GM23338 (cell line): ENCODE measurements at regions not wholly inside any gene's neighbourhood (a gene's known extent, or its start where the extent isn't known, plus 50 kb on each side); places are given as distances from the start of the nearest gene placed in this dataset.
"Not testable (repeated sequence)": the region's sequence is repeated elsewhere in the genome, so short reads cannot be mapped to it uniquely, and the experiment has no call there.

Source experiments
- ATAC-seq: fragments of 200-7000 bp; cut with Tn5 transposase; 3 replicates; pipeline ENCODE4 v1.9.1; 2020
- DNase-seq: peaks from one replicate; pipeline ENCODE4 v3.0.0-alpha.2; 2015; ENCODE audit warnings: low spot score
- H2AFZ ChIP-seq: fragments of 200-600 bp; sonication (generic); 2 replicates; pipeline ENCODE4 v1.8.0; 2016; ENCODE audit warnings: antibody characterized with exemption, mild to moderate bottlenecking, moderate library complexity
- H3F3A ChIP-seq: fragments of 200-600 bp; sonication (generic); replicated peaks from 2 replicates; pipeline ENCODE4 v1.8.0; 2017; ENCODE audit warnings: antibody characterized with exemption, mixed run types, low read depth
- H3K27ac ChIP-seq: fragments of 200-600 bp; sonication (generic); 2 replicates; pipeline ENCODE4 v1.6.1; 2016; ENCODE audit warnings: low read depth
- H3K27me3 ChIP-seq: fragments of 200-600 bp; sonication (generic); 2 replicates; pipeline ENCODE4 v1.8.0; 2016; ENCODE audit warnings: mild to moderate bottlenecking, mixed run types, moderate library complexity; ENCODE audit not compliant: insufficient read depth
- H3K36me3 ChIP-seq: fragments of 200-600 bp; sonication (generic); 2 replicates; pipeline ENCODE4 v1.8.0; 2016; ENCODE audit warnings: mild to moderate bottlenecking; ENCODE audit not compliant: insufficient read depth
- H3K4me1 ChIP-seq: fragments of 200-600 bp; sonication (generic); 2 replicates; pipeline ENCODE4 v1.8.0; 2016; ENCODE audit warnings: mild to moderate bottlenecking, moderate library complexity; ENCODE audit not compliant: insufficient read depth
- H3K4me2 ChIP-seq: fragments of 200-600 bp; sonication (generic); 2 replicates; pipeline ENCODE4 v1.7.1; 2017; ENCODE audit warnings: mixed run types
- H3K4me3 ChIP-seq: fragments of 200-600 bp; sonication (generic); 2 replicates; pipeline ENCODE4 v1.6.1; 2016; ENCODE audit warnings: mixed run types
- H3K79me2 ChIP-seq: fragments of 200-600 bp; sonication (generic); replicated peaks from 2 replicates; pipeline ENCODE4 v1.8.0; 2017; ENCODE audit warnings: mild to moderate bottlenecking; ENCODE audit not compliant: insufficient read depth
- H3K9me2 ChIP-seq: fragments of 200-600 bp; sonication (generic); 2 replicates; pipeline ENCODE4 v1.8.0; 2017; ENCODE audit not compliant: insufficient read depth
- H4K20me1 ChIP-seq: fragments of 200-600 bp; sonication (generic); replicated peaks from 2 replicates; pipeline ENCODE4 v1.8.0; 2017; ENCODE audit warnings: mild to moderate bottlenecking; ENCODE audit not compliant: insufficient read depth
- H3K27ac Mint-ChIP-seq: 2 replicates; pipeline ENCODE4 v1.8.0; 2020; ENCODE audit warnings: inconsistent platforms, mild to moderate bottlenecking, moderate library complexity, mixed read lengths
- H3K27me3 Mint-ChIP-seq: 3 replicates; pipeline ENCODE4 v1.8.0; 2022; ENCODE audit warnings: low read depth, mild to moderate bottlenecking, moderate library complexity, mixed read lengths, inconsistent platforms; ENCODE audit not compliant: insufficient read depth, poor library complexity
- H3K36me3 Mint-ChIP-seq: 3 replicates; pipeline ENCODE4 v1.8.0; 2021; ENCODE audit warnings: low read depth, mild to moderate bottlenecking, inconsistent platforms, moderate library complexity, mixed read lengths
- H3K4me1 Mint-ChIP-seq: 3 replicates; pipeline ENCODE4 v1.8.0; 2020; ENCODE audit warnings: mild to moderate bottlenecking, inconsistent platforms, mixed read lengths
- H3K4me3 Mint-ChIP-seq: 3 replicates; pipeline ENCODE4 v1.8.0; 2021; ENCODE audit warnings: moderate library complexity, mild to moderate bottlenecking, inconsistent platforms, mixed read lengths
- H3K9me3 Mint-ChIP-seq: 3 replicates; pipeline ENCODE4 v1.8.0; 2020; ENCODE audit warnings: moderate library complexity, mild to moderate bottlenecking, inconsistent platforms, mixed read lengths
- CREB1 ChIP-seq: fragments of 250-450 bp; sonication (Bioruptor Pico); IDR thresholded peaks from 2 replicates; pipeline ENCODE4 v1.5.0; 2020; ENCODE audit warnings: low read depth, mild to moderate bottlenecking, moderate library complexity
- EZH2 ChIP-seq: fragments of 200-600 bp; sonication (generic); IDR thresholded peaks from one replicate; pipeline ENCODE4 v1.8.0; 2017; ENCODE audit warnings: antibody characterized with exemption, mild to moderate bottlenecking, low read depth; ENCODE audit not compliant: unreplicated experiment
- JUNB ChIP-seq: IDR thresholded peaks from one replicate; pipeline ENCODE4 v1.6.1; 2016; ENCODE audit warnings: antibody characterized with exemption; ENCODE audit not compliant: unreplicated experiment
- NANOG ChIP-seq: IDR thresholded peaks from 2 replicates; pipeline ENCODE4 v1.6.1; 2016; ENCODE audit warnings: antibody characterized with exemption, borderline replicate concordance
- POLR2AphosphoS5 ChIP-seq: IDR thresholded peaks from 2 replicates; pipeline ENCODE4 v1.6.1; 2016; ENCODE audit warnings: antibody characterized with exemption, low read depth
- STAT1 ChIP-seq: IDR thresholded peaks from one replicate; pipeline ENCODE4 v1.6.1; 2016; ENCODE audit warnings: antibody characterized with exemption; ENCODE audit not compliant: unreplicated experiment
- ZNF114 ChIP-seq: fragments of 250-450 bp; sonication (Bioruptor Pico); IDR thresholded peaks from 2 replicates; pipeline ENCODE4 v1.5.0; 2020; ENCODE audit warnings: mild to moderate bottlenecking, moderate library complexity
- ZNF331 ChIP-seq: fragments of 250-450 bp; sonication (Bioruptor Pico); IDR thresholded peaks from 2 replicates; pipeline ENCODE4 v1.5.0; 2020; ENCODE audit warnings: low read depth, mild to moderate bottlenecking, moderate library complexity
- TF ChIP-seq, protein P1 (sequence below), 2 experiments: fragments of 200-600 bp in 1 of 2; sonication (generic) in 1 of 2; conservative IDR thresholded peaks; 2 replicates each; pipeline versions ENCODE4 v1.5.1 to v1.6.1; 2016 to 2017; ENCODE audit warnings: antibody characterized with exemption in 2 of 2, low read depth in 2 of 2, mild to moderate bottlenecking in 2 of 2, moderate library complexity in 1 of 2

DNA sequence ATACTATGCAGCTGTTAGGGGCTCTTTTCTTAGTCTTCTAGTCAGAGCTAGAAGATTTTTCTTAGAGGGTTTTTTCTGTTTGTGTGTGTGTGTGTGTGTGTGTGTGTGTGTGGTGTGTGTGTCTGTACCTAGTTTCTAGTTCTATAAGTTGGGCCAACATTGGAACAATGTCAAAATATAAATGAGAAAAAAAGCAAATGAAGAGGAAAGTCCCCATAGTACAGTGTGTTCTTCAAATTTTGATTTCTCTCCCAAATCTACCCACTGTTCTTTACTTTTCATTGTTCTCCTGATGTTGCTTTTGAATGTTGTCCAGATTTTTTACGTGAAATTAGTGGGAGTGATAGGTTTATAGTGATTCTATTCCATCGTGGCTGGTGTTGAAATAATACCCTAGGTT is 2153.4 kb upstream of the RAG2 start:
- Histone ChIP-seq H2AFZ (no peak overlapping the region), H3K36me3 (no peaks in the 10 kb centered on the region), H3K4me1 (no peaks in the 10 kb centered on the region), H3K27me3 (no peaks in the 10 kb centered on the region), H3K4me3 (no peak overlapping the region), H3F3A (no peaks in the 10 kb centered on the region), H3K27ac (no peak overlapping the region), H3K4me2 (no peak overlapping the region), H3K9me2 (no peaks in the 10 kb centered on the region), H3K79me2 (no peaks in the 10 kb centered on the region), H4K20me1 (no peaks in the 10 kb centered on the region)
- no peak overlapping the region for H3K27ac Mint-ChIP-seq
- TF ChIP-seq EZH2: no peak
- no peak for TF ChIP-seq STAT1
- no peak for TF ChIP-seq ZNF114 (CRISPR knock-in tag)
- TF ChIP-seq NANOG: no peak
- TF ChIP-seq, protein P1, sequence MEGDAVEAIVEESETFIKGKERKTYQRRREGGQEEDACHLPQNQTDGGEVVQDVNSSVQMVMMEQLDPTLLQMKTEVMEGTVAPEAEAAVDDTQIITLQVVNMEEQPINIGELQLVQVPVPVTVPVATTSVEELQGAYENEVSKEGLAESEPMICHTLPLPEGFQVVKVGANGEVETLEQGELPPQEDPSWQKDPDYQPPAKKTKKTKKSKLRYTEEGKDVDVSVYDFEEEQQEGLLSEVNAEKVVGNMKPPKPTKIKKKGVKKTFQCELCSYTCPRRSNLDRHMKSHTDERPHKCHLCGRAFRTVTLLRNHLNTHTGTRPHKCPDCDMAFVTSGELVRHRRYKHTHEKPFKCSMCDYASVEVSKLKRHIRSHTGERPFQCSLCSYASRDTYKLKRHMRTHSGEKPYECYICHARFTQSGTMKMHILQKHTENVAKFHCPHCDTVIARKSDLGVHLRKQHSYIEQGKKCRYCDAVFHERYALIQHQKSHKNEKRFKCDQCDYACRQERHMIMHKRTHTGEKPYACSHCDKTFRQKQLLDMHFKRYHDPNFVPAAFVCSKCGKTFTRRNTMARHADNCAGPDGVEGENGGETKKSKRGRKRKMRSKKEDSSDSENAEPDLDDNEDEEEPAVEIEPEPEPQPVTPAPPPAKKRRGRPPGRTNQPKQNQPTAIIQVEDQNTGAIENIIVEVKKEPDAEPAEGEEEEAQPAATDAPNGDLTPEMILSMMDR (conservative IDR thresholded peaks at IDR 0.05; ENCODE audit: low read depth in 2 of 2): no peak
- TF ChIP-seq CREB1 (CRISPR knock-in tag): no peak
- no peak for TF ChIP-seq ZNF331
- no peak for TF ChIP-seq JUNB
- TF ChIP-seq POLR2AphosphoS5: no peak
- no peak for DNase-seq
- H3K4me1 Mint-ChIP-seq: no peaks in the 10 kb centered on the region
- H3K4me3 Mint-ChIP-seq: no peak overlapping the region
- H3K9me3 Mint-ChIP-seq: no peaks in the 10 kb centered on the region
- no peak for ATAC-seq
- peaks cover 5% of the 10 kb centered on the region; the same call in 2 of the 3 replicates for H3K36me3 Mint-ChIP-seq
- no peaks in the 10 kb centered on the region for H3K27me3 Mint-ChIP-seq

DNA sequence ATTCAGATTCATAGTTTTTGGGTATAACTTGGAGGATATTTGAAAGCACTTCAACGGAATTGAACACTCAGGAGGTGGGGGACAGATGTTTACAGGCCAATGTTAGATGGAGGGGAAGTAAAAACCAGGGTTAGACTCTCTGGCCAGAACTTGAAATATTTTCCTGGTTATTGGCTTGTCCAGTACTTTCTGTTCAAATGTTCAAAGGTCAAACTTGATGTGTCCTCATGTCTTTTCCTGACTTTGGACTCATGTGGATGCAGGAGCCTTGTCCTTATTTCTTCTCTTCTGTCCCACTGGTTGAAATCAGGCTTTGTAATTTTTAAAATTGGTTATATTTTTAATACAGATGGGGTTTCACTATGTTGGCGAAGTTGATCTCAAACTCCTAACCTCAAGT is 2148.5 kb upstream of the RAG2 start:
- not testable (repeated sequence) for H4K20me1 ChIP-seq, DNase-seq, H2AFZ ChIP-seq, H3K9me3 Mint-ChIP-seq, ATAC-seq, H3K27me3 Mint-ChIP-seq, H3K79me2 ChIP-seq, H3K27me3 ChIP-seq, H3K4me2 ChIP-seq, H3K9me2 ChIP-seq, H3K36me3 ChIP-seq, H3K27ac ChIP-seq, H3K4me1 ChIP-seq, H3K36me3 Mint-ChIP-seq, H3K4me3 ChIP-seq, H3K4me3 Mint-ChIP-seq, H3K4me1 Mint-ChIP-seq, H3K27ac Mint-ChIP-seq, H3F3A ChIP-seq

DNA sequence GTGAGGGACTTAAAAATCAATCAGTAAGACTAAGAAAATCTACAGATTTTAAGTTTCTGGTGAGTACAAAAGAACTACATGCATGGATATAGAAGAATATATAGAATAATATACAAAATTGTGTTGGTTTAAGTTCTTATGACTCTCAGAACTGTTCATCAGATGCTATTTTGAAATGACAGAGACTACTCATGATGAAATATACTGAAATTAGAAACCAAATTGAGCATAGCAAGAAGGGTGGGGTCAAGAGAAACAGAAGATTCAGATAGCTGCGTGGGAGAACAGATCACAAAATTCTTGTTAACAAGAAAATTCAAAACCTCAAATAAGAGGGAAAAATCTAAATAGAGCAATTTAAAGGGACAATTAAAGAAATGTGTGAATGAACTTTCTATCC is 2125.3 kb upstream of the RAG2 start:
- Histone ChIP-seq H3K79me2 (no peaks in the 10 kb centered on the region), H3K27ac (no peak overlapping the region), H3K4me1 (no peaks in the 10 kb centered on the region), H3K36me3 (no peaks in the 10 kb centered on the region; the same call in 1 of the 2 replicates), H3F3A (no peaks in the 10 kb centered on the region), H2AFZ (no peak overlapping the region), H3K9me2 (no peaks in the 10 kb centered on the region), H4K20me1 (no peaks in the 10 kb centered on the region), H3K4me2 (no peak overlapping the region), H3K4me3 (no peak overlapping the region), H3K27me3 (no peaks in the 10 kb centered on the region)
- Mint-ChIP-seq H3K4me1 (peaks cover 5% of the 10 kb centered on the region; the same call in 2 of the 3 replicates), H3K27me3 (no peaks in the 10 kb centered on the region), H3K4me3 (no peak overlapping the region), H3K9me3 (peaks cover 9% of the 10 kb centered on the region; the same call in 1 of the 3 replicates), H3K27ac (no peak overlapping the region), H3K36me3 (peaks cover 5% of the 10 kb centered on the region; the same call in 1 of the 3 replicates)
- DNase-seq (no peak), ATAC-seq (no peak)
- TF ChIP-seq JUNB (no peak), ZNF114 (CRISPR knock-in tag) (no peak), POLR2AphosphoS5 (no peak), EZH2 (no peak), CREB1 (CRISPR knock-in tag) (no peak)
- TF ChIP-seq, protein P1 (conservative IDR thresholded peaks at IDR 0.05; ENCODE audit: low read depth in 2 of 2): no peak
